Peyer's patch (tissue), 4 donors: ENCODE measurements at regions not wholly inside any gene's neighbourhood (a gene's known extent, or its start where the extent isn't known, plus 50 kb on each side); places are given as distances from the start of the nearest gene placed in this dataset.

Experiments
- DNase-seq, 3 donors: peaks; one replicate each; pipeline ENCODE4 v3.0.0-alpha.2; 2017 to 2019
- H3K27ac ChIP-seq, 4 donors: fragments of 200-600 bp; sonication (generic); one replicate each; pipeline ENCODE4 v1.5.1; 2016 to 2019
- H3K27me3 ChIP-seq, 2 donors: fragments of 200-600 bp; sonication (generic); one replicate each; pipeline ENCODE4 v1.5.1; 2019
- H3K36me3 ChIP-seq, 3 donors: fragments of 200-600 bp; sonication (generic); one replicate each; pipeline ENCODE4 v1.5.1; 2016 to 2019
- H3K4me1 ChIP-seq, 4 donors: fragments of 200-600 bp; sonication (generic); one replicate each; pipeline ENCODE4 v1.5.1; 2016 to 2019
- H3K4me3 ChIP-seq, 4 donors: fragments of 200-600 bp; sonication (generic); 1 replicate in 3 of 4; 2 replicates in 1 of 4; pipeline ENCODE4 v1.5.1; 2016 to 2019; ENCODE audit warnings: mild to moderate bottlenecking in 1 of 4
- H3K9me3 ChIP-seq, 4 donors: fragments of 200-600 bp; sonication (generic); one replicate each; pipeline ENCODE4 v1.5.1; 2016 to 2019; ENCODE audit warnings: mild to moderate bottlenecking in 1 of 4
- POLR2A ChIP-seq, 2 donors: fragments of 450-650 bp; IDR thresholded peaks; one replicate each; pipeline ENCODE4 v1.5.1; 2017; ENCODE audit warnings: antibody characterized with exemption in 2 of 2, mild to moderate bottlenecking in 2 of 2, moderate library complexity in 2 of 2
- TF ChIP-seq, protein P1 (sequence below), 6 experiments: fragments of 450-650 bp in 4 of 6; fragments of 200-600 bp in 2 of 6; sonication (generic) in 1 of 6; IDR thresholded peaks; one replicate each; pipeline ENCODE4 v1.5.1; 2017 to 2019; ENCODE audit warnings: antibody characterized with exemption in 6 of 6, mild to moderate bottlenecking in 3 of 6, moderate library complexity in 1 of 6

DNA sequence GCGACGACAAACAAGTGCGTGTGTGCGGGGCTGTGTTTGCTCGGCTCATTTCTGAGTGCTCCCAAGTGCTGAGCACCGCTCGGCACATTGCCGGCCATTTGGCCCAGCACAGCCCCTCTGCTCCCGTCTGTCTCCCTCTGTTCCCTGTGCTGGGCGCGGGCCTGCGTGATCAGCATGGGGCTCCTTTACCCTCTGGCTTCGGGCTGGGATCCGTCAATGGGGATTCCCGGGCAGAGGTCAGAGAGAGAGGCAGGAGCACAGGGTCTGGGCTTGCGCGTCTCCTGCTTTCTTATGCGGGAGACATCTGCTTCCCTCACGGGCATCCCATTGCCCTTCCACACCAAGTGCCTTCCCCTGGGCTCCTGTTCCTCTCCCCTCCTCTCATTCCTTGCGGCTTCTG is 234.0 kb downstream of the ACKR3 start:
- Histone ChIP-seq H3K27me3 (no peaks in the 10 kb centered on the region), H3K36me3 (no peaks in the 10 kb centered on the region), H3K27ac (no peak overlapping the region), H3K9me3 (peaks cover 0 to 7% (median 0%) of the 10 kb centered on the region in 4 donors), H3K4me1 (no peaks in the 10 kb centered on the region), H3K4me3 (no peak overlapping the region)
- TF ChIP-seq POLR2A (IDR thresholded peaks at IDR 0.05), result no peak
- TF ChIP-seq, protein P1, sequence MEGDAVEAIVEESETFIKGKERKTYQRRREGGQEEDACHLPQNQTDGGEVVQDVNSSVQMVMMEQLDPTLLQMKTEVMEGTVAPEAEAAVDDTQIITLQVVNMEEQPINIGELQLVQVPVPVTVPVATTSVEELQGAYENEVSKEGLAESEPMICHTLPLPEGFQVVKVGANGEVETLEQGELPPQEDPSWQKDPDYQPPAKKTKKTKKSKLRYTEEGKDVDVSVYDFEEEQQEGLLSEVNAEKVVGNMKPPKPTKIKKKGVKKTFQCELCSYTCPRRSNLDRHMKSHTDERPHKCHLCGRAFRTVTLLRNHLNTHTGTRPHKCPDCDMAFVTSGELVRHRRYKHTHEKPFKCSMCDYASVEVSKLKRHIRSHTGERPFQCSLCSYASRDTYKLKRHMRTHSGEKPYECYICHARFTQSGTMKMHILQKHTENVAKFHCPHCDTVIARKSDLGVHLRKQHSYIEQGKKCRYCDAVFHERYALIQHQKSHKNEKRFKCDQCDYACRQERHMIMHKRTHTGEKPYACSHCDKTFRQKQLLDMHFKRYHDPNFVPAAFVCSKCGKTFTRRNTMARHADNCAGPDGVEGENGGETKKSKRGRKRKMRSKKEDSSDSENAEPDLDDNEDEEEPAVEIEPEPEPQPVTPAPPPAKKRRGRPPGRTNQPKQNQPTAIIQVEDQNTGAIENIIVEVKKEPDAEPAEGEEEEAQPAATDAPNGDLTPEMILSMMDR (IDR thresholded peaks at IDR 0.05), result no peak
- DNase-seq, result no peak

DNA sequence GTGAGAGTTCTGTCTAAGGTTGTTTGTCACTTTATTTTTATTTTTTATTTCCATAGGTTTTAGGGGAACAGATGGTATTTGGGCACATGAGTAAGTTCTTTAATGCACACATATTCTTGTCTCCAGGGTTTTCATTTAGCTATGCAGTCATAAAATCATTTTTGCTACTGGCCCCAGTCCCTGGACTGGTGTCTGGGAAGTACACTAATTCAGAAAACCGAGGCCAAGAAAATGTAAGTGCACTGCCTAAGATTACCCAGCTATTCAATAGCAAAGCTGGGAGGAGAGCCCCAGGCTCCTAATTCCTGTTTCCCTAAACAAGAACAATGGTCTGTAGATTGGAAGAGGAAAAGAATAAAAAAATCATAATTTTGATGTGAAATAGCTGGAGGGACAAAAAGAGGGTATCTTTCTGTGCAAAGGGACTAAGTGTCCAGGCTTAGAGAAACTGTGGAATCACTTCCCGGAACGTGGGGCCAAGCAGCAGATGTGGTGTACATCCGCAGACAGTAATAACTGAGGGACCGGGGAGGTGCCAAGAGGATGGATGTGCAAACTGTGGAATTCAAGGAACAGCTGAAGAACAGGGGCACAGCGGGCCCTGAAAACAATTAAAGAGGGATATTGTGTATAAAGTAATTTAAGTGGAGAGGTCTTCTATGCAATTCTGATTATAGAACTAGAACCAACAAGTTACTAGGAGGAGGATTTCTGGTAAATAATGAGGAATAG is 236.3 kb downstream of the ACKR3 start:
- no peaks in the 10 kb centered on the region for H3K4me1 ChIP-seq
- no peak overlapping the region for H3K4me3 ChIP-seq
- no peaks in the 10 kb centered on the region for H3K36me3 ChIP-seq
- TF ChIP-seq, protein P1 (IDR thresholded peaks at IDR 0.05), result no peak
- no peak for TF ChIP-seq POLR2A (IDR thresholded peaks at IDR 0.05)
- H3K9me3 ChIP-seq, result peaks cover 0 to 14% (median 0%) of the 10 kb centered on the region in 4 donors
- peak overlapping the region in 1 of 4 donors; percentile 34 for H3K27ac ChIP-seq
- DNase-seq, result no peak
- no peaks in the 10 kb centered on the region for H3K27me3 ChIP-seq

GRCh38 chr2:236809716-236810115 is 240.1 kb downstream of the ACKR3 start:
- DNase-seq, result no peak
- Histone ChIP-seq H3K4me3 (no peak overlapping the region), H3K27ac (no peak overlapping the region), H3K9me3 (peaks cover 0 to 14% (median 0%) of the 10 kb centered on the region in 4 donors), H3K36me3 (no peaks in the 10 kb centered on the region), H3K4me1 (no peaks in the 10 kb centered on the region), H3K27me3 (no peaks in the 10 kb centered on the region)
- no peak for TF ChIP-seq POLR2A (IDR thresholded peaks at IDR 0.05)
- TF ChIP-seq, protein P1 (IDR thresholded peaks at IDR 0.05), result no peak

GRCh38 chr2:236811062-236811656 is 241.5 kb downstream of the ACKR3 start:
- H3K27ac ChIP-seq, result no peak overlapping the region
- H3K27me3 ChIP-seq, result no peaks in the 10 kb centered on the region
- no peak overlapping the region for H3K4me3 ChIP-seq
- H3K4me1 ChIP-seq, result no peaks in the 10 kb centered on the region
- no peak for DNase-seq
- no peaks in the 10 kb centered on the region for H3K36me3 ChIP-seq
- H3K9me3 ChIP-seq, result peaks cover 0 to 14% (median 0%) of the 10 kb centered on the region in 4 donors
- TF ChIP-seq, protein P1 (IDR thresholded peaks at IDR 0.05), result no peak
- no peak for TF ChIP-seq POLR2A (IDR thresholded peaks at IDR 0.05)

GRCh38 chr2:236813766-236814165 is 244.1 kb downstream of the ACKR3 start:
- H3K4me1 ChIP-seq, result no peaks in the 10 kb centered on the region
- H3K9me3 ChIP-seq, result peaks cover 0 to 7% (median 0%) of the 10 kb centered on the region in 4 donors
- no peaks in the 10 kb centered on the region for H3K36me3 ChIP-seq
- DNase-seq, result no peak
- H3K27ac ChIP-seq, result no peak overlapping the region
- no peak overlapping the region for H3K4me3 ChIP-seq
- TF ChIP-seq POLR2A (IDR thresholded peaks at IDR 0.05), result no peak
- TF ChIP-seq, protein P1 (IDR thresholded peaks at IDR 0.05), result no peak
- no peaks in the 10 kb centered on the region for H3K27me3 ChIP-seq
